ENCODE measurements at regions not wholly inside any gene's neighbourhood (a gene's known extent, or its start where the extent isn't known, plus 50 kb on each side); places are given as distances from the start of the nearest gene placed in this dataset.

DNA sequence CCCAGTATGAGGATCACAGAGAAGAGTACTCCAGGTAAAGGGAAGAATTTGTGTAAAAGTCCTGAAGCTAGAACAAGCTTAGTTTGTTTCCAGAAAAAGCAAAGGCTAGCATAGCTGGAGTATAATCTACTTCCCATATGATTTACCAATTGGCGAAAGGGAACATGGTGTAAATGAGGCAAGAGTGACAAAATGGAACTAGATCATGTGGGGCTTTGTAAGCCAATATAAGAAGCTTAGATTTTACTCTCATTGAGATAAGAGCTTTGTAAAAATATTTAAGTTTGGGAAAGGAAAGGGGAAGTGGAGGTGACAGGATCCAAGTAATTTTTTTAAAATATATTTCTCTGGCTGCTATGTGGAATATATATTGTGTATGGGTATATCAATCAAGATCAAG lies 234.9 kb downstream of the KCTD12 start:
- no peak for DNase-seq

DNA sequence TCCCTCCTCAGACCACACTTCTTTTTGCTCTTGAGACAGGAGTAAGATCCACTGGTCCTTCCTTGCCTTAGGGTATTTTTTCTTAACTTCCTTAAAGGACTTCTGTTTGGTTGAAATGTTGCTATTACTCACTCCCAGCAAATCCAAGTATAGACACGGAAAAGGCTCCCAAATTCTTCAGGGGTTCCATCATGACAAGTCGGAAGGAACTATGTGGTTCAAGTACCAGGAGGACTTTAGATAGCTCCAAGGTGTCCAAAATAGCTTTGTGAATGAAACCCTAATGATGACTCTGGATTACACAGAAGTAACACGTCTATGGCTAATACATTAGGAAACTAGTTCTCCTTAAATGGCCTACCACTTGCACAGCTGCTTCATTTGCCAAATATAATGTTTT lies 238.7 kb downstream of the KCTD12 start:
- no peak for DNase-seq

DNA sequence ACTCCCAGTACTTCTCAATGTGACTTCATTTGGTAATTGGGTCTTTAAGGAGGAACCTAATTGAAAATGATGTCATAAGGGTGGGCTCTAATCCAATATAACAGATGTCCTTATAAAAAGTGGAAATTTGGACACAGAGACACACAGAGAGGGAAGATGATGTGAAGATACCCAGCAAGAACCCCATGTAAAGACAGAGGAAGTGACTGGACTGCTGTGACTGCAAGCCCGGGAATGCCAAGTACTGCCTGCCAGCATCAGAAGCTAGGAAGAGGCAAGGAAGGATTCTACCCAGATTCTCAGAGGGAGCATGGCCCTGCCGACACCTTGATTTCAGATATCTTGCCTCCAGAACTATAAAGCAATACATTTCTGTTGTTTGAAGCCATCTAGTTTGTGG lies 239.3 kb downstream of the KCTD12 start:
- DNase-seq: no peak

DNA sequence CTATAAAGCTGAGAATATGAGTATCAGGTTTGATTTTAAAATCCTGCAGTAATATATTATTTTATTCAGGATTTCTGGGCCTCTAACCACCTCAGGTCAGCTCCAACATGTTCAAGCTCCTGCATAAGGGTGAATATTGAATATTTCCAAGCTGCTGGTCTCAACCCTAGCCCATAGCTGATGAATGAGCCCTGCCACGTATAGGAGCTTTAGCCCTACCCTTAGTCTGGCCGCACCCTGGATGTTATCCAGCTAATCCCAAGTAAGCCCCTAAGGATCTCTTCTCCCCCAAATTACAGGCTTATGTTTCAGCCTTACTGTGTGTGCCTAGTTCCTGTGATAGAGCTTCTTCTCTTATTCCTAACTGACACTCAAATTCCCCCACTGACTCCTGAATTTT lies 240.6 kb downstream of the KCTD12 start:
- DNase-seq: no peak

DNA sequence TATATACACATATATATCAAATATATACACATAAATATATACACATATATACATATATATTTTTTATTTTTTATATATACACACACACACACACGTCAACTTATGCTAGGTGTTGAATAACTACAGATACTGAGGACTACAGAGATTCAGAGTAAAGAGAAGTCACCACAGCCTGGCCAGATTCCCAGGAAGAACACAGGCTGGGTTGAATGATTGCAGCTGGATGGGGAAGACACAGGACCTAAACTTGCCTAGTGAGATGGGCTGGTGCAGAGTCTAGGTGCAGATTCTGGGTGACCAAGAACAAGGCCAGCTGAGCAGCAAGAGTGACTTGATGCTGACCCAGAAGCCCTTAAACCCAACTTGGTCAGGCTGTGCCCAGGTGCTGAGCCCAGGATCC lies 241.3 kb downstream of the KCTD12 start:
- no peak for DNase-seq

DNA sequence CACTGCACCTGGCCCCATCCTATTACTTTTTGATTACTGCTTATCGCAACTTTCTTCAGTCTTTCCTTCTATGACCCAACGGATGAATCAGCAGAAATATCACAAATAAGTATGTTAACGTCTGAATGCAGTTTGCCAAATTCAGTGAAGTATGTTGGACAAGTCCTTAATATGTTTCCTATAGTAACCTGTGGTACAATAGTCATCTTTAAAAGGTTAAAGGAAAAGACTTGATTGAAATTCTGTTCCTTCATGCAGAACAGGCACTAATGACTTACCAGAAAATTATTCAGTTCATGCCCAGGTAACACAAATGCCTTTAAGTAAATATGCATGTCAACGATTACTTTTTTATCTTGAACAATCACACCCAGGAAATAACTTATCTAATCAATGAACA lies 242.6 kb downstream of the KCTD12 start:
- DNase-seq: no peak

DNA sequence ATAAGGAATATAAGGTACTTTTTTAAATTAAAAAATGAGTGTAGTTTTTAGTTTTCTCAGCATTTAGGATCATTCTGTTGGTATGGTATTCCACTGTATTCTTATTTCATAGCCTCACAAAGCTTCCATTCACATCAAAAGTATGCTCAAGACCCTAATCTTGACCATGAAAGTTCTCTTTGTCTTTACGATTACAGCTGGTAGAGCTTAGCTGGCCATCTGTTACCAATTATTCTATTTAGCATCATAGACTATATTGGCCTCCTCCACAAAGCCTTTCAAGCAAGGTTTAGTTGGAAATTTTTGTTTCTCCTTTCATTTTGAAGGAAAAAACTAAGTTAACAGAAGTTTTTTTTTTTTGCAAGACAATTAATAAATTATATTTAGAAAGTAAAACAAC lies 245.1 kb downstream of the KCTD12 start:
- no peak for DNase-seq

DNA sequence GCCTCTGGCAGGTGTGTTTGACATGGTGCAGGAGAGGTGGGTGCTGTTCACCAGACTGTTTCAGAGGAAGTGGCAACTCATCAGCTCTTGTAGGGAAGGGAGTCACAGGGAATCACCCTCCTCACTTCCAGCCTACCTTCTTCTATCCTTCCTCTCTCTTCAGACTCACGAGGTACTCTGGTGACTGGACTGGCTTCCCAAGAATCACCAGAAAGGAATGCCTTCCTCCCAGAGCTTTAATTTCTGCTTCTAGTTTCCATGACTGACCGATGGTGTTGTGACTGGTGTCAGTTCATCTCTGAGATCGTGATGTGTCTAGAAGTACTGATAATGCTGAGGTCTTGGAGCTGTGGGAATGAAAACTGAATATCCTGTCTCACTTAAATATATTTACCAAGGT lies 247.3 kb downstream of the KCTD12 start:
- DNase-seq: no peak

DNA sequence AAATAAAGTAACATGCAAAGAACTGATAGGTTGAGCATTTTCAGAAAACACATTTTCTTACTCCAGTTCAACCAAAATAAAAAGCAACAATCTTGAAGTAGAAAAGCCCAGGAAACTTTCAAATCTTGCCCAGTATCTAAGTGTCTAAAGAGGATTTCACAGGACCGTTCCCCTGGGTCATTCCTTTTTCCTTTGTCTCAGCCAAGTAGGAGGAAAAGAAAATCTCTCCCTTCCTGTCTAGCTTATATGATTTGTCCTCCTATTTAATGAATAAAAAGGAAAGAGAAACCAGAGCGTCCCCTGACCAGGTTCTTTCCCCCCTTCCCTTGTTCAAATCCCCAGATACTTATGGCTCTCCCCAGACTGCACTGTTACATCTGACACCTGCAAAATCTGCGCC lies 248.0 kb downstream of the KCTD12 start:
- no peak for DNase-seq

DNA sequence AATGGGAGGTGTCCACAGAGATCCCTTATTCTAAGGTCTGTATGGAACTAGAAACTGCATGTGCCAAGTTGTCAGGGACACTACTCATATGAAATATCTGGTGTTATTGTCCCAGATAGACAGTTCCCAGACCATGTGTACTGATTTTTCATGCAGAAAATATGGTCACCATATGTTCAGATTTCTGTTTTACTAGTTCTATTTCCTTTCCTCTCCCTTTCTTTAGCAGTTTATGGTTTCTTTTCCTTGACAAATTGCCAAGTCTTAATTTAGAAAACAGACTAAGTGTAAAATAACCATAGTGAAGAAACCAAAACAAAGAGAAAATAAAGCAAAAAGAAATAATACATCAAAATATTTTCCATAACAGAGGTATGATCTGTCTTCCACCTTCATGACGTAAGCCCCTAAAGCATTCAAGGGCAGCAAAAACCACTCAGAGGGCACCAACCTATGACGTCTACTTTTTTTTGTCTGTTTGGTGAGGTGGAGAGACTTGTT lies 248.5 kb downstream of the KCTD12 start:
- DNase-seq: no peak

DNA sequence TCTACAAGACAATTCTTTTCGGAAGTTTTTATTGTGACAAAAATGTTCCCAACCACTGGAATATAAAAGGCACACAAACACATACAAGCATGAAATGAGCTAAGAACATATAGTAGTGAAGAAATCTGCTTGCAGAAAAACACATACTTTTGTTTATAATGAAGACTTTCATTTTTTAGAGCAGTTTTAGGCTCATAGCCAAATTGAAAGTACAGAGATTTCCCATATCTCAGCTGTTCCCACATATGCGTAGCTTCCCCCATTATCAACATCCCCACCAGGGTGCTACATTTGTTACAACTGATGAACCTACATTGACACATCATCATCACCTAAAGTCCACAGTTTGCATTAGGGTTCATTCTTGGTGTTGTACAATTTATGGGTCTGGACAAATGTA lies 249.4 kb downstream of the KCTD12 start:
- DNase-seq: no peak

DNA sequence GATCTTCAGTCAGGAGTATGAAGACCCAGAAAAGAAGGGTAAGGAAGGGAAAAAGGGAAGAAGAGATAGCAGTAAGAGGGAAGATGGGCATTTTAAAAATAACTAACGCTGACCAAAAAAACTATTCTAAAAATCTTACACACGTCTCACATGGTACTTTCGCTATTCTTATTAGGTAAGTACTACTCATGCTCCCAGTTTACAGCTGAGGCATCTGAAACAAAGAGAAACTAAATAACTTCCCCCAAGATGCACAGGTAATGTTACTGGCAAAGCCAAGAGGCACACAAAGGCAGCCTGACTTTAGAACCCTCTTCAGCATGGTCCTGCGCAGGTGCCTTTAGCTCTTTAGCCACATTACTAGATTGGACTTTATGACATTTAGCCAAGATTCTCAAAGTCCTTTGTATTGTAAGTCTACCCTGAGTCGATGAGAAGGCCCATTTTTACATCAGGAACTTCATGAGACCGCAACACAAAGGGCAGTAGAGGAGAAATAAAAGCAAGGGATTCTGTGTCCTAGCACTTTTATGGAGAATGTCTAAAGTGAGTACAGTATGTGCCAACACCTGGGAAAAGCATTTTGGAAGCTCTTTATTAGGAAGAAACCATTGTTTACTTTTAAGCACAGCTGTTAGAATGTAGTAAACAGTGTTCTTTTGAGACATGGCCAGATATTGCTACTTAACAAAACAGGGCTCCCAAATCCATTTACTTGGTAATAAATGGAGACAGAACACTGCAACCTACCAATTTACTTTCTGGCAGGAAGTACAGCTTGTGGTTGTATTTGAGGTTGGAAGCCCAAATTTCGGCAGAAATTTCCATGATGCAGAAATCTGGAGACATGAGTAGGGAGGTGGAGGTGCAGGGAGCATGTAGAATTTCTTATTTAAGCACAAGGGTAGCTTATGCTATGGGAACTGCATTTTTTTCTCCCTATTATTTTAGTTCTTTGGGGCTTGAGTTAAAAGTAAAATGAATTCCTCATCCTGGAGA lies 250.7 kb downstream of the KCTD12 start:
- DNase-seq: no peak

DNA sequence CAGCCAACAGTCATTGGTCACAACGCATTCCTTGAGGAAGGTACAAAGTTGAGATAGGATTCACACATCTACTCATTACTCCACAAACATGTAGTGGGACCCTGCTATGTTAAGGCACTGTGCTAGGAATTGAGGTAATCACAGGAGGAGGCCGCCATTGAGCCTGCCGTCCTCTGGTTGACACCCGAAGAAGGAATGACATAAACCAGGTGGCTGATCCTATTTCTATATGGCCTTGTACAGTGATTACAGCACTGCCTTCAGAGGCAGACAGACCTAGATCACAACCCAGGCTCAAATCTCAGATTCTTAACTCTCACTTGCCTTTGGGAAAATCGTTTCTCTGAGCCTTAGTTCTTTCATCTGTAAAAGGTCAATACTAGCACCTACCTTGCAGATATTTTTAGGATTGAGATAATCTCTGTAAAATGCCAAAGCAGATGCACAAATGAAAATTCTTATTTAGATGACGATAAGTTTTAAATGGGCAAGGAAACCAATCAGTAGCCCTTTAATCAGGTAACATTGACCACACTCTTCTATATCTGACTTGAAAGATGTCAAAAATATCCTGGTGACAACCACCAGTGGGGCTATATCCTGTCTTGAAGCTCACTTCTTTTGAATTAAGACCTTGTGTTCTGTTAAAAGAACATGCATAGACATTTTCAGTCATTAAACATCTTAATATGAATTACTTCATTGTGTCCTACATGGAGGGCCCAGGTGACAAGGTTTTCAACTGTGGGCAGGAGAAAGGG lies 251.6 kb downstream of the KCTD12 start:
- DNase-seq: no peak

DNA sequence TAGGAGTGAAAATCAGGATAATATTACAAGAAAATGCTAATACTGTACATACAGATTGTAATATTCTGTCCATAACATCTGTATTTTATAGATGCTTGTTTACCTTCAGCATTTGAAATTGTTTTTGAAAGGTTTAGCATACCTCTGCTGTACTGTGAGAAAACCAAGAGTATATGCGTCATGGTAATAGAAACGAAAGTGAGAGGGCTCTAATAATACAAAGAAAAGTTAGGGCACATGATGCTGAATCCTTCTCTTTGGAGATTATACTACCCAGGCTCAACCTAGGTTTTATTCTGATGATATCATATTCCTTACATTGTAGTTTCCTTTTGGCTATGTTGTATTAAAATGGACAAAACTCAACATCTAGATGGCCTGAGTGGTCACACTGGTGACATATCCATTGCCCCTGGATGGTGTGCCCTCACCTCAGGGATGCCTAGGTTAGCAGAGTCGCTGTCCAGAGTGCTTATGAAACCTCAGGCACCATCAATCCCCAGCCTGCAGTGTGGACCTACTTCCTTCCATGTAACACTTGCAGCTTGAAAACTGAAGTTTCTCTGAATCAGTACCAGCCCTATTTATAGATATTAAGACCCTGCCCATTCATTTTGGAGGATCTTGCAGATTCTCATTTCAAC lies 253.7 kb downstream of the KCTD12 start:
- no peak for DNase-seq

DNA sequence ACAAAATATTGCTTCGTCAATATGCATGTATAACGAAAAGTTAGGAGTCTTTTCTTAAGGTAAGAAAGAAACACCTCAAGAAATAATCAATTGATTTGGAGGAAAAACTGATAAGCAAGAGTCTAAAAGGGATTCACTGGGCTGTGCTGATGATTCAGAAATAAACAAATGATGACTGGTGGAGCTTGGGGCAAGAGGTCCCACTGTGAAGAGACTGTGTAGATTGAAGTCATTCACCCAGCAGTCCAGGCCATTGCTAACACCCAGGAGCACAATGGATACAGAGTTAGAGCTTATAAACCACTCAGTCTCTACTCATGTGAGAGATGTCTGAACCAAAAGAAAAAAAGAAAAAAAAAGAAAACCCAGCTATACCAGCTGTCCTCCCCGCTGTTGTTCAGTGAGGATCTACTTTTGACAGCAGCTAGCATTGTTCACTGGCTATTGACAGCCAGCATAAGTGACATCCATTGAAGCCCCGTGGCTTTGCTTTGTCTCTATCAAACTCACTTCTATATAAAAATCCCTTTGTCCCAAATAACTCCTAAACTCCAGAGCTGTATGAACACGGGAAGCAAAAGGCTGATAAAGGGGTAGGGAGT lies 255.5 kb downstream of the KCTD12 start:
- DNase-seq: no peak

DNA sequence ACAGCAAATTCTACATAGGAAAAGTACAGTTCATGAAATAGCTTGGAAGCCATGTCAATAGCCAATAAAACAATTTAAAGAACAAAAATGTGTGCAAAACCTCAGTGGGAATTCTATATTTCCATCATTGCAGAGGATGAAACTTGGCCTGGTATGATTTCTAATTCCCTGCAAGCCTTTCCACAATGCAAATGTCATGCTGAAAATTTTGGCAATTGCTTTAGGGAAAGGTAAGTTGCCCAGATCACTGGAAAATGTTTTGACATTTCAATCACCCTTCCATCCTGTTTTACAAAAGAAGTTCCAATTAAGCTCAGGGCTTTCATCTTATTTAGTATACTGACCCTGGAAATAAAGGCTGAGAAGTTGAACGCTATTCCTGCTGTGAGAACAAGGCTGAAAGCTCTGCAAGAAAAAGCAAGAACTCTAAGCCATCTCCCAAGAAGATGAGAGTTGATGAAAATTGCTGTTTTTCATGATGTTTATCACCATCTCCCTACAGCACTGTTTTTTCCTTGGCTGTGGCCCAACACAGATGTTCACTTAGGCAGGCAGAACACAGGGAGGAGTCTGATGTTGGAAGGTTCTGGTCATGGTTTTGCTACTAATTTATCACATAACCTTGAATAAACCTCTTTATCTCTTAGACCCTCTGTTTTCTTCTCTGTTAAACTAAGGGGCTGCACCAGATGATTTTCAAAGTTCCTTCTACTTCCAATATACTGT lies 263.7 kb downstream of the KCTD12 start:
- no peak for DNase-seq

DNA sequence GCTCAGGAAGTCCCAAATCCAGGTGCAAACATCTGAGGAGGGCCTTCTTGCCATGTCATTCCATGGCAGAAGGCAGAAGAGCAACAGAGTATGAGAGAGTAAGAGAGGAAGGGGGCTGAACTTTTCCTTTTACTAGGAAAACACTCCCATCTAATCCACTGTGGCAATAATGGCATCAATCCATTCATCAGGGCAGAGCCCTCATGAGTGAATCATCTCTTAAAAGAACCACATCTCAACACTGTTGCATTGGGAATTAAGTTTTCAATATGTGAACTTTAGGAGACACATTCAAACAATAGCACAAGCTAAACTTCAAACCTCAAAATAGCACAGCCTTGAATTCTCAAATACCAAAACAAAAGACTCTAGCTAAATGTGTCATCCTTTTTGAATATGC lies 264.5 kb downstream of the KCTD12 start:
- no peak for DNase-seq

DNA sequence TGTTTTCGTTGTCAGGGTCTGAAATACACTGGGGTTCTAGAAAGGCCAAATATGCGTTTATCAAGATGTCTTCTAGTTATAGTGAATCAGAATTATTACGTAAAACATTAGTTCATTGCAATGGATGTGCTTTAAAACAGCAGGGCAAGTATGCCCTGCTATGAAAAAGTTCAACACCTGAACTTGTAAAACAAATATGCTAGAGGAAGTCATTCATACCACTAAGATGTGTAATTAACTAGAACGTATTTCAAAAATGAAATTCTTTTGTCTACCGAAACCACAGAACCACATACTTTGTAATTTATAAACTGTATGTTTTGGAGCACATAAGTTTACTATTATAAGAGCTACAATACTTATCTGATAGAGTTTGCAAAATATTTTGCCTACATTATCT lies 266.2 kb downstream of the KCTD12 start:
- no peak for DNase-seq

DNA sequence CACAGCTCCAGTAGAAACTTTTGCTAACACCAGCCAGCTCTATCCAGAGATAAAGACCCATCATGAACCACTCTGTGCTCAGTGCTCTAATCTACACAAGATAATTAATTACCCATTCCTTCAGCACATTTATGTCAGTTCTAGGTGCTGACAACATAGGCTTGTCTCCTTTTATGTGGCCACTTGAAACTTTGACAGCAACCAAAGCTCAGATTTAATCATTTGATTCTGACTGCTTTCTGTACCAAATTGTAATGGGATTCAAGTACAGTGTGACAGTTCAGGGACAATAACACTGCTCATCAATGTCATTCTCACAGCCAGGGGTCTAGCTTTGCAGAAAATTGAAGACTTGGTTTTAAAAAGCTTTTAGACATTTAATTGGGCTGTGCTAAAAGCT lies 266.6 kb downstream of the KCTD12 start:
- DNase-seq: no peak

DNA sequence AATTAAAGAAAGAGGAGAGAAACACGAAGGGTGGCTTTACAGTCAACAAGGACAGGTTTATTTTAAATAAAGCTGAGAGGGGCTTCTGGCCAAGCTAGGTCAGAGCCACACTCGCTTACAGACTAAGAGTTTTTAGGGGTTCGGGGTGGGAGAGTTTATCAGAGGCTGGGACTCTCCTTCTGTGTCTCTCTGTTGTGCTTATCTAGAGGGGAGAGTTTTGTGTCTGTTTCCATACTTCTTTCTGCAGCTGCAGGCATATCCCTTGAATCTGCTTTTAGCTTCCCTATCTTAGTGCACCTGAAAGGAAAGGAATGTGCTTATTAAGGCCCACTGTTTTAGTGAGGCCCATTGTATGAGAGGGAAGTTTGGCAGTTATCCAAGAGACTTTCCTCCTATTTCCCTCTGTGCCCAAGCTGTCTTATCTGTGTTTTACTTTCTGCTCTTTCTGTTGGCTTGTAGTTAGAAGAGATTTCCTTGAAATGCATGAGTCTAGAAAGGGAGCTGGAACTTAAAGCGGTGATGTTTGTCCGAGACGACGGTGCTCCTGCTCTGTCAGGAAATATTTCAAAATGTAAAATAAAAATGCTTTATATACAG lies 275.3 kb downstream of the KCTD12 start:
- no peak for DNase-seq

DNA sequence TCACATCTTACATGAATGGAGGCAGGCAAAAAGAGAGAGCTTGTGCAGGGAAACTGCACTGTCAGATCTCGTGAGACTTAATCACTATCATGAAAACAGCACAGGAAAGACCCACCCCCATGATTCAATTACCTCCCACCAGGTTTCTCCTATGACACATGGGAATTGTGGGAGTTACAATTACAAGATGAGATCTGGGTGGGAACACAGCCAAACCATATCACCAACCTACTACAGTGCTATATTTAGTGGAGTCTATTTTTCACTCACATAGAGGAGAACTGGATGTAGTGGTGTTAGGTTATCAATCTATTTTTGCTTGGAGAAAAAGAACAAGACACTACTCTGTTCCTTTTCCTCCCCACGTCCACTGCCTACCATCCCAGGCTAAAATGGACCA lies 276.6 kb downstream of the KCTD12 start:
- DNase-seq: no peak

DNA sequence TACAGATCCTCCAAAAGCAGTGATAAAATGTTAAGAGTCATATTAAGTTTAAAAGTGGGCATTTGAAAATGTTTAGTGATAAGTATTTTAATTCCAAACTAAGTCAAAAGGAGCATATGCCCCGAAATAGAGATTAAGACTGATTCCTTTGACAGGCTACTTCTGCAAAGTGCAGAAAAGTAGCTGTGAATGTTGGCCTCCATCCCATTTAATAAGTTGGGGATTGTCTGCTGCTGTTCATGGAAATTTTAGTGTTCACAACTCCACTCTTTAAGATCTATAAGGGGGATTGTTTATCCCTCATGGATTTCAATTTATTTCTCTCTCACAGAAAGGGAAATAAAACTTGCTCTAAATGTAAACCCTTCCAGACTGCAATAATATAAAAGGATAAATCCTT lies 278.3 kb downstream of the KCTD12 start:
- DNase-seq: no peak
